ENCODE measurements at regions not wholly inside any gene's neighbourhood (a gene's known extent, or its start where the extent isn't known, plus 50 kb on each side); places are given as distances from the start of the nearest gene placed in this dataset.
A peak's percentile ranks its signal among the peaks of the same experiment; 100 is the strongest.

DNA sequence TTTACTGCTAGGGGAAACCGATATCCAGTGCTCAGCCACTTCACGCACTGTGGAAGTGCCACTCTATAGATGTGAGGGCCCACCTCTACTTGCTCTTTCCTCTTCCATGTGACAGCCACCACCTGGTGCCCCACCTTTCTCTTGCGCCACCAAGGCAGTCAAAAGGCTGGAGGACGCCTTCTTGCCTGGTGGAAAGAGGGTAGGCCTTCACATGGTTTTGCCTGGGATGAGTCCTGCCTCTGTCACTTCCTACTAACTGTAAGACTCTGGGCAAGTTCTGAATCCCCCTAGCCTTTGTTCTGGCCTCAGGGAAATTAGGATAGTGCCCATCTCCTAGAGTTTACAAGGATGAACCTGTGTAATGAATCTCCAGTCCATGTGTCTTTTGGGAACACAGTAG lies 66.1 kb upstream of the ODC1 start:
- Histone ChIP-seq H4K20me1 (ENCODE audit: low read length) (no peaks in the 10 kb centered on the region), H3K27ac (ENCODE audit: low read length) (peak overlapping the region; percentile 85), H3K9me3 (ENCODE audit: low read length) (no peaks in the 10 kb centered on the region), H3K27me3 (ENCODE audit: low read length) (no peaks in the 10 kb centered on the region), H3K4me2 (ENCODE audit: low read length) (peak overlapping the region; percentile 60), H3F3A (ENCODE audit: low read length, unreplicated experiment) (peaks cover 6% of the 10 kb centered on the region), H3K4me1 (ENCODE audit: insufficient read depth, low read length) (peaks cover 18% of the 10 kb centered on the region), H3K9ac (ENCODE audit: low read length) (peak overlapping the region; percentile 45), H3K36me3 (ENCODE audit: low read depth, low read length) (no peaks in the 10 kb centered on the region), H3K9me2 (replicated peaks; ENCODE audit: low read length) (no peaks in the 10 kb centered on the region), H3K4me3 (ENCODE audit: low read length) (no peak overlapping the region), H3K79me2 (ENCODE audit: low read length) (no peaks in the 10 kb centered on the region), H2AFZ (ENCODE audit: low read length) (peak overlapping the region; percentile 21)
- TF ChIP-seq EZH2phosphoT487 (IDR thresholded peaks at IDR 0.05; ENCODE audit: borderline replicate concordance, low read length), result no peak
- TF ChIP-seq, protein P1, sequence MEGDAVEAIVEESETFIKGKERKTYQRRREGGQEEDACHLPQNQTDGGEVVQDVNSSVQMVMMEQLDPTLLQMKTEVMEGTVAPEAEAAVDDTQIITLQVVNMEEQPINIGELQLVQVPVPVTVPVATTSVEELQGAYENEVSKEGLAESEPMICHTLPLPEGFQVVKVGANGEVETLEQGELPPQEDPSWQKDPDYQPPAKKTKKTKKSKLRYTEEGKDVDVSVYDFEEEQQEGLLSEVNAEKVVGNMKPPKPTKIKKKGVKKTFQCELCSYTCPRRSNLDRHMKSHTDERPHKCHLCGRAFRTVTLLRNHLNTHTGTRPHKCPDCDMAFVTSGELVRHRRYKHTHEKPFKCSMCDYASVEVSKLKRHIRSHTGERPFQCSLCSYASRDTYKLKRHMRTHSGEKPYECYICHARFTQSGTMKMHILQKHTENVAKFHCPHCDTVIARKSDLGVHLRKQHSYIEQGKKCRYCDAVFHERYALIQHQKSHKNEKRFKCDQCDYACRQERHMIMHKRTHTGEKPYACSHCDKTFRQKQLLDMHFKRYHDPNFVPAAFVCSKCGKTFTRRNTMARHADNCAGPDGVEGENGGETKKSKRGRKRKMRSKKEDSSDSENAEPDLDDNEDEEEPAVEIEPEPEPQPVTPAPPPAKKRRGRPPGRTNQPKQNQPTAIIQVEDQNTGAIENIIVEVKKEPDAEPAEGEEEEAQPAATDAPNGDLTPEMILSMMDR (conservative IDR thresholded peaks at IDR 0.05; ENCODE audit: low read depth, low read length), result no peak
- TF ChIP-seq EZH2 (IDR thresholded peaks at IDR 0.05; ENCODE audit: low read length, unreplicated experiment), result no peak
- ChIA-PET POLR2A (ENCODE audit: unreplicated experiment) (interaction anchor here (0.5 kb wide), 1 partner anchor 109 kb away, joined by 3 read pairs; no protein-coding TSS in a partner anchor), CTCF (no interaction called here)
- BruUV-seq (replicated peaks), result TSS peak; percentile 99
- intact Hi-C loops (cut with micrococcal nuclease), result loop anchor here (2.0 kb wide), 1 partner anchor 21 kb away; no protein-coding TSS in a partner anchor
- no peak for DNase-seq
- ATAC-seq, result peak; percentile 29

DNA sequence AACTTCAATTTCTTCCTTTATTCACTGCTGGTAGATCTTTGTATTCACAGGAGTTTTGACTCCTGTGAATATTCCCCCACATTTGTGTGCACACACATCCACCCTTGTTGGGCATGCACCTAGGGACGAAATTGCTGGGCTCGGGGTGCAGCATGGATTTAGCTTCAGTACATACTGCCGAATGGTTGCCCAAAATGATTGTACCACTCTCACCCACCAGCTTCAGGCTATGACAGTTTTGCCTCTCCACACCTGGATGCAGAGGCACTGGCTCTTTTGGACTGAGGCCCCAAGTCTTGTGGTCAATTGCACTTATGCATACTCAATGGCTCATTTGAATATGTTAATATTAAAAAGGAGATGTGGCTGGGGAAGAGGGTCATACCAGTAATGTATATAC lies 65.1 kb upstream of the ODC1 start:
- Histone ChIP-seq H3F3A (ENCODE audit: low read length, unreplicated experiment) (peaks cover 6% of the 10 kb centered on the region), H3K79me2 (ENCODE audit: low read length) (no peaks in the 10 kb centered on the region), H3K27ac (ENCODE audit: low read length) (no peak overlapping the region), H3K4me1 (ENCODE audit: insufficient read depth, low read length) (peaks cover 18% of the 10 kb centered on the region), H3K4me2 (ENCODE audit: low read length) (no peak overlapping the region), H3K36me3 (ENCODE audit: low read depth, low read length) (no peaks in the 10 kb centered on the region), H3K27me3 (ENCODE audit: low read length) (no peaks in the 10 kb centered on the region), H3K9me3 (ENCODE audit: low read length) (no peaks in the 10 kb centered on the region), H3K4me3 (ENCODE audit: low read length) (no peak overlapping the region), H3K9me2 (replicated peaks; ENCODE audit: low read length) (no peaks in the 10 kb centered on the region), H2AFZ (ENCODE audit: low read length) (no peak overlapping the region), H3K9ac (ENCODE audit: low read length) (no peak overlapping the region), H4K20me1 (ENCODE audit: low read length) (no peaks in the 10 kb centered on the region)
- ATAC-seq (no peak), DNase-seq (no peak)
- TF ChIP-seq, protein P1 (conservative IDR thresholded peaks at IDR 0.05; ENCODE audit: low read depth, low read length), result no peak
- TF ChIP-seq EZH2 (IDR thresholded peaks at IDR 0.05; ENCODE audit: low read length, unreplicated experiment) (no peak), EZH2phosphoT487 (IDR thresholded peaks at IDR 0.05; ENCODE audit: borderline replicate concordance, low read length) (no peak)
- BruUV-seq (replicated peaks), result no TSS peak
- POLR2A ChIA-PET (ENCODE audit: unreplicated experiment), result no interaction called here
- intact Hi-C loops (cut with micrococcal nuclease), result no loop called here
- CTCF ChIA-PET, result no interaction called here

DNA sequence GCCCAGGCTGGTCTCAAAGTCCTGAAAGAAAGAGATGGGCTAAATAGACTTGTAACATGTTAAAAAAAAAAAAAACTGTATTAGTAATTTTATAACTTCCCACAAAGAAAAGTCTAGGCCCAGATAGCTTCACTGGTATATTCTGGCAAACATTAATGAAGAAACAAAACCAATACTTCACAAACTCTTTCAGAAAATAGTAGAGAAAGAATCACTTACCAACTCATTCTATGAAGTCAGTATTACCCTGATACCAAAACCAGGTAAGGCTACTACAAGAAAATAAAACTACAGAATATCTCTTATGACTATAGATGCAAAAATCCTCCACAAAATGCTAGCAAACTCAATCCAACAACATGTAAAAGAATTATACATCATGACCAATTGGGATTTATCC lies 59.9 kb upstream of the ODC1 start:
- H3K4me1 ChIP-seq (ENCODE audit: insufficient read depth, low read length), result no peaks in the 10 kb centered on the region
- BruUV-seq (replicated peaks), result no TSS peak
- no peak for DNase-seq
- TF ChIP-seq EZH2 (IDR thresholded peaks at IDR 0.05; ENCODE audit: low read length, unreplicated experiment) (no peak), EZH2phosphoT487 (IDR thresholded peaks at IDR 0.05; ENCODE audit: borderline replicate concordance, low read length) (no peak)
- TF ChIP-seq, protein P1 (conservative IDR thresholded peaks at IDR 0.05; ENCODE audit: low read depth, low read length), result no peak
- no peak overlapping the region for H3K27ac ChIP-seq (ENCODE audit: low read length)
- no peak overlapping the region for H3K4me3 ChIP-seq (ENCODE audit: low read length)
- ChIA-PET POLR2A (ENCODE audit: unreplicated experiment) (no interaction called here), CTCF (no interaction called here)
- no peaks in the 10 kb centered on the region for H3K9me3 ChIP-seq (ENCODE audit: low read length)
- H3K4me2 ChIP-seq (ENCODE audit: low read length), result no peak overlapping the region
- no peaks in the 10 kb centered on the region for H3K36me3 ChIP-seq (ENCODE audit: low read depth, low read length)
- intact Hi-C loops (cut with micrococcal nuclease), result no loop called here
- no peak overlapping the region for H2AFZ ChIP-seq (ENCODE audit: low read length)
- H4K20me1 ChIP-seq (ENCODE audit: low read length), result no peaks in the 10 kb centered on the region
- no peaks in the 10 kb centered on the region for H3F3A ChIP-seq (ENCODE audit: low read length, unreplicated experiment)
- H3K9ac ChIP-seq (ENCODE audit: low read length), result no peak overlapping the region
- no peaks in the 10 kb centered on the region for H3K79me2 ChIP-seq (ENCODE audit: low read length)
- no peaks in the 10 kb centered on the region for H3K9me2 ChIP-seq (replicated peaks; ENCODE audit: low read length)
- ATAC-seq, result no peak
- H3K27me3 ChIP-seq (ENCODE audit: low read length), result no peaks in the 10 kb centered on the region

Data from PC-3 (cell line).